ENCODE measurements at regions not wholly inside any gene's neighbourhood (a gene's known extent, or its start where the extent isn't known, plus 50 kb on each side); places are given as distances from the start of the nearest gene placed in this dataset.

GRCh38 chr11:98185245-98185644, 835.5 kb upstream of the CNTN5 start:
- TF ChIP-seq POLR2A (IDR thresholded peaks at IDR 0.05; ENCODE audit: low read depth, low read length), result no peak
- TF ChIP-seq, protein P1, sequence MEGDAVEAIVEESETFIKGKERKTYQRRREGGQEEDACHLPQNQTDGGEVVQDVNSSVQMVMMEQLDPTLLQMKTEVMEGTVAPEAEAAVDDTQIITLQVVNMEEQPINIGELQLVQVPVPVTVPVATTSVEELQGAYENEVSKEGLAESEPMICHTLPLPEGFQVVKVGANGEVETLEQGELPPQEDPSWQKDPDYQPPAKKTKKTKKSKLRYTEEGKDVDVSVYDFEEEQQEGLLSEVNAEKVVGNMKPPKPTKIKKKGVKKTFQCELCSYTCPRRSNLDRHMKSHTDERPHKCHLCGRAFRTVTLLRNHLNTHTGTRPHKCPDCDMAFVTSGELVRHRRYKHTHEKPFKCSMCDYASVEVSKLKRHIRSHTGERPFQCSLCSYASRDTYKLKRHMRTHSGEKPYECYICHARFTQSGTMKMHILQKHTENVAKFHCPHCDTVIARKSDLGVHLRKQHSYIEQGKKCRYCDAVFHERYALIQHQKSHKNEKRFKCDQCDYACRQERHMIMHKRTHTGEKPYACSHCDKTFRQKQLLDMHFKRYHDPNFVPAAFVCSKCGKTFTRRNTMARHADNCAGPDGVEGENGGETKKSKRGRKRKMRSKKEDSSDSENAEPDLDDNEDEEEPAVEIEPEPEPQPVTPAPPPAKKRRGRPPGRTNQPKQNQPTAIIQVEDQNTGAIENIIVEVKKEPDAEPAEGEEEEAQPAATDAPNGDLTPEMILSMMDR (IDR thresholded peaks at IDR 0.05; ENCODE audit: extremely low read depth in 1 of 2, insufficient read depth in 1 of 2, low read depth in 1 of 2, low read length in 2 of 2), result no peak
- TF ChIP-seq EZH2 (IDR thresholded peaks at IDR 0.05; ENCODE audit: borderline replicate concordance, low read depth, low read length, severe bottlenecking), result no peak
- no peak for TF ChIP-seq POLR2AphosphoS5 (IDR thresholded peaks at IDR 0.05; ENCODE audit: insufficient read depth, low read depth, low read length)
- no peak for TF ChIP-seq FOS (IDR thresholded peaks at IDR 0.05; ENCODE audit: borderline replicate concordance, insufficient read depth, low read length)
- TF ChIP-seq, protein P2, sequence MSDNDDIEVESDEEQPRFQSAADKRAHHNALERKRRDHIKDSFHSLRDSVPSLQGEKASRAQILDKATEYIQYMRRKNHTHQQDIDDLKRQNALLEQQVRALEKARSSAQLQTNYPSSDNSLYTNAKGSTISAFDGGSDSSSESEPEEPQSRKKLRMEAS (IDR thresholded peaks at IDR 0.05; ENCODE audit: insufficient read depth, insufficient read length), result no peak
- no peak for TF ChIP-seq MYC (IDR thresholded peaks at IDR 0.05; ENCODE audit: low read depth, low read length)
- TF ChIP-seq JUN (IDR thresholded peaks at IDR 0.05; ENCODE audit: borderline replicate concordance, insufficient read depth, insufficient read length, low read depth), result no peak

Data from endothelial cell of umbilical vein (primary cell).